Activated T-helper 9 cell treated with anti-CD3 and anti-CD28 coated beads, Interleukin-2, amount 50 U/mL, for 16 hours (primary cell): ENCODE measurements at regions not wholly inside any gene's neighbourhood (a gene's known extent, or its start where the extent isn't known, plus 50 kb on each side); places are given as distances from the start of the nearest gene placed in this dataset.
"Not testable (repeated sequence)": the region's sequence is repeated elsewhere in the genome, so short reads cannot be mapped to it uniquely, and the experiment has no call there.

Experiments
- DNase-seq: peaks from one replicate; pipeline ENCODE4 v3.0.0-alpha.2; 2020; ENCODE audit warnings: low read depth

DNA sequence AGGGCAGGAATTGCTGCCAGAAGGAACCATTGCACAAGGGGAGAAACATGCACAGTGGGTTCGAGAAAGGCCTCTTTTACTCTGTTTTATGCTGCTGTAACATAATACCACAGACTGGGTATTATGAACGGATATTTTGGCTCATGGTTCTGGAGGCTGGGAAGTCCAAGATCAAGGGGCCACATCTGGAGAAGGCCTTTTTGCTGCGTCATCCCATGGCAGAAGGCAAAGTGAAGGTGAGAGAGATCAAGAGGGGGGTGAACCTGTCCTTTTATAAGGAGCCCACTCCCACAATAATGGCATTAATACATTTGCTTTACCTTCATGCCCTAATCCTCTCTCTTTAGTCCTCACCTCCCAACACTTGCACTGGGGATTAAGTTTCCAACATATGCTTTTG is 136.9 kb upstream of the ALDH1B1 start:
- no peak for DNase-seq

DNA sequence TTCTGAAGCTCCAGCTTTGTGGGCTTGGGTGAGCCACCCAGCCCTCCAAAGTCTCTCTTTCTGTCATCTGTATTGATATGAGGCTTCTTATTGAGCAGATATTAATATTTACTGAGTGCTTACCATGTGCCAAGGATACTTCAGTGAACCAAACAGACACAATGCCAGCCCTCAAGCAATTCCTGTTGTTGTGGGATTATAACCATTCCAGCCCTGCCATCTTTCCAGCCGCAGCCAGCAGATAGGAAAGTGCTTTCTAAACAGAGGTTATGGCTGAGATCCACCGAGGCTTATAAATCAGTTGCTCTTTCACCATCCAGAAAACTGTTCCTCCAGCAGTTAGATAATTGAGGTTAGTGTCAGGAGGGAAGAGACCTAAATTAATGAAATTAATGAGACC is 137.7 kb upstream of the ALDH1B1 start:
- no peak for DNase-seq

DNA sequence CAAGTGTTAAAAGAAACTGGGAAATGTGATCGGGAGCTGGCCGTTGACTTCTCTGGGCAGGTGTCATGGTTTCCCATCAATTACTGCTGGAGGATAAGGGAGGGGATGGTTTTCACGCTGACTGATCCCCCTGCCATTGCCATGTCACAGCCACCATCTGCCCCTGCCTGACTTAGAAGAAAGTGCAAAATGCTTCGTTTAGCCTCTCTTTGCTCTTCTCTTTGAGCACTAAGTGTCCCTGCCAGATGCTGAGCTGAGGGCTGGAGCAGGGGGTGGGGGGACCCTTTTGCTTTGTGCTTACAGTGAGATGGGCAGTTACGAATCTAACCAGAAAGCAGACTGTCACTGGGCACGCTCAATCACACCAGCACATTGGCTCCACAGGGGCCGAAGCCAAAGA is 138.4 kb upstream of the ALDH1B1 start:
- no peak for DNase-seq

DNA sequence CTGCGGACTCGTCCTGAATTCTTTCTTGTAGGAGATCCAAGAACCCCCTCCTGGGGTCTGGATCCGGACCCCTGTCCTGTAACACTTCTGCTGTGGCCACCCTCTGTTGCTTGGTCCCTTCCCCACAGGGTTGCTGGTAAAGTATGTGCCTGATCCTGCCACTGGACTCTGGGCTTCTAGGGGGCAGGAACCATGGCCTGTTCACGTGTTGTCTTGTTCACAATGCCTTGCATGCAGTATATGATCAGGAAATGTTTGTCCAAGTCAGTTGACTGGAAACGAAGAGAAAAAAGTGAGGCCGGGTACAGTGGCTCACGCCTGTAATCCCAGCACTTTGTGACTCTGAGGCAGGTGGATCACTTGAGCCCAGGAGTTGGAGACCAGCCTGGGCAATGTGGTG is 139.3 kb upstream of the ALDH1B1 start:
- DNase-seq: no peak

DNA sequence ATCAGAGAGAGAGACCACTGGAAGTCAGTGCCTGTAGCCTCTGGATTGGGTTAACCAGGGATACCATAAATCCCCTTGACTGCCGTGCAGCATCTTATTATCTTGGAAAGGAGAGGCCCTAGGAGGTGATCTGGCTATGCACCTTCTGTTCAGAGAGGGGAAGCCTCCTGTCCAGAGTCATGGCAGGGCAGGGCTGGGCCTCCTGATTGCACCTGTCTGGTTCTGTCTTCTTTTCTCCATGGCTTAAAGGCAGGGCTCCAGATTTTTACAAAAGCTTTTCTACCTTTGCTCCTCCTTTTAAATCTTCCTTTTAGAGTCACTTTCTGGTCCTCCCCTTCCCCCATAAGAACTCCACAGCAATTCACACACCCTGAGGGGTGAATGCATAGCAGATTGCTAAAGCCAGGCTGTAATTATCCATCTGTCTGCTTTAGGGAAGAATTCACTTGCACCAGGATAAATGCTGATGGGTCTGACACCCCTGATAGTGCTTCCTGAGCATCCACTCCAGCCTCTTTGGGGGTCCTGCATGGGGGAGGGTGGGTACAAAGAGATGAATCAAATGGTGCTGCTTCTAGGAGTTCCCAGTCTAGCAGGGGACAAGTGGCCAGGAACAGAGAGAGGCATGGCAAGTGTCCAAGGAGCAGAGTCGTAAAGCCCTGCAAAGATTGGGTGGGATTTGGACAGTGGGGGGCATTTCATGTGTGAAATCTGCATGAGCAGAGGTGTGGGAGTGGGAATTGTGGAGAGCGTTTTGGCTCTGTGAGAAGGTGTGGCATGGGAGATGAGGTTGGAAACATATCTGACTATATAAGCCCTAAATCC is 141.3 kb upstream of the ALDH1B1 start:
- DNase-seq: no peak

DNA sequence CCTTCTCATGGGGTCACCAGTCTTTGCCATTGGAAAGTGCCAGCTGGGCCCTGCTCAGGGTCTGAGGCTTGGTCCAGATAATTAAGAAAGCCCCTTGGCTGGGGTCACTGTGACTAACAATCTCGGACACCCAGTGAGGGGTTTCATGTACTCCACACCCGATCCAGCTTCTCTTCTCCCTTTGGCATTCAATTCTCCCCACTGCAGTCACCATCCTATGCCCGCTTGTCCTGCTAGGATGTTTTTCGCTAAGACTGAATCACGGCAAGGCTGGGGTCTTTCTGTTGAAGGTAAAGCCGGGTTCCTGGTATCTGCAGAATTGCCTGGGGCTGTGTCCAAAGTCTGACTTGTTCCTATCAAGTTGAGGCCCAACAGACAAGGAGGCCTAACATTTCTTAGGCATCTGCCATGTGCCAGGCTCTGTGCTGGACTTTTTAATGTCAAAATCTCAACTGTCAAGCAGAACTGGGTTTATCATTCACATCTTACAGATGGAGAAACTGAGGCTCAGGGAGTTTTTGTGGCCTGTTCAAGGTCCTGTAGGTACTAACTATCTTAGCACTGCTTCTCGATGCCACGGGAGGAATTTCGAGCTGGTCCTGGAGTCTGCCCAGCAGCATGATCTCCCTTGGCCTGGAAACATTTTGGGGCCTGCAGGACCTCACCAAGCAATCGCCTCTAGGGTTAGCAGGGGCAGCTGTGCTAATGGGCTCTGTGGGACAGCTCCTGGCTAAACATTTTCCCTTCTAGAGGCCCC is 142.0 kb upstream of the ALDH1B1 start:
- no peak for DNase-seq

DNA sequence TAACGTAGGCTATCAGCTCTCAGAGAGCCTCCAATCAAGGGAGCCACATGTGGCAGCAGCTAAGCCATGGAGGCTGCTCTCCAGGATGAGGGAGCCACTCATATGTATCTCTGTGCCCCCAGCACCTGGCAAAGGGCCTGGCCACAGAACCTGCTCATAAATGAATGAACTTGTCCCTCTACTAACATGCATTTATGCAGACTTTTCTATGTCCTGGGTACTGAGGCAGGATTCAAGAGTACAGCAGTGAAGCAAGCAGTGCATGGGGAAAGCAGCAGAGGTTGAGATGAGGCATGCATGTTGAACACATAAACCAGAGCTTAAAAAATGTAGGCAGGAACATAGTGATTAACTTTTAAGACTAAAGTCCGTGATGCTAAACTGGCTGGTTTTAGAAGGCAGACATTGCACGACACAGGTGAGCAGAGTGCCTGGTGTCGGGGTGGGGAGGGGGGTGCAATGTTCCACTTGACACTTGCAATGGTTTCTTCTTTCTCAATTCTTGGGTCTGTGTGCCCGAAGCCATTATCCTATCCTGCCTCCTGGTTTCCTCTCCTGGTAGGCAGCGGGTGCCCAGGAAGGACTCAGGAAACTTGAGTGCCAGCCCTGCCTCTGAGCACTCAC is 142.8 kb upstream of the ALDH1B1 start:
- no peak for DNase-seq

DNA sequence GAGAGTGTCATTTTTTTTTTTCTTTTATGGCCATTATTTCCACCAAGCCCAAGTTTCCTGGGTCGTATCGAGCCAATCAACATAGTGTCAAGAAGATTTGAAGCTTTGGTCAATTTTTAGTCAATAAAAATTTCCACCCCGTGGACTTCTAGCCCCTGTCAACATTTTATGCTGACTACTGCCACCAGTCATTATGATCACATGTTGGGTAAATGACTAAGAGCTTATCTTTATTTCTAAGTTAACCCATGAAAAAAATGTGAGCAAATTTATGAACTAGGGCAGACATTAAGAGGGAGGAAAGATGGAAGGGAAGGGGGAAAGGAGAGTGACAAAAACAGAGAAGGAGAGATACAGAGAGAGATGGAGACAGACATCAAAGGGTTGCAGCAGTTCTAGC is 143.5 kb upstream of the ALDH1B1 start:
- no peak for DNase-seq

DNA sequence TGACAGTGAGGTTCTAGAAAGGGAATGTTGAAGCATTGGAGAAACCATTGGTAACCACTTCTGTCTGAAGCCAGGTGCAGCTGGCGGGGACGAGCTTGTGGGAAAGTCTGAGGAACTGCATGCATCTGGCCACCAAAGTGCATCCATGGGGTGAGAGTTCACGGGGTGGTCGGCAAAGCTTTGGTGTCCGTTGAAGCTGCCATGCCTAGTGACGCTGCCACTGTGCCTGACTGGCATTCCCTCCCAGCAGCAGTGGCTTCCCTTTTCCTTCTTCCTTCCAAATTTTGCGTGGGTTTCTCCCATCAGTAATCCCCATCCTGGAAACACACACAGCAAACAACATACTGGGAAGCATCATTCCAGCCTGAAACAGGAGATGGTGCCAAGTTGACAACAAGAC is 145.7 kb upstream of the ALDH1B1 start:
- no peak for DNase-seq

DNA sequence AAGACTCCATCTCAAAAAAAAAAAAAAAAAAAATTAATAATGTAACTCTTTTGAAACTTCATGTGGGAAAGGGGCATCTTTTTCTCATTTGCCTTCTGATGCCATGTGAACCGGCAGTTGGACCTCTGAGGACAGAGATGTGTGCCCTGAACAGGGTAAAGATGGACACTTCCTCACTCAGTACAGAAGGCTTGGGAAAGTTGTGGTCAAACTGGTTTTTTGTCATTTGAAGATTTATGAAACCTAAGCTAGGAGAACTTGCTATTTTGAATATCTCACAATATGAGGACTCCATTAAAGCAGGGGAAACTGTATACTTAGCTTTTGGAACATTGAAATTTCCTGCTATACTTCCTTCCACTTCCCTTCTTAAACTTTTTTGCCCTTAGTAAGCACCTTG is 147.5 kb upstream of the ALDH1B1 start:
- no peak for DNase-seq

DNA sequence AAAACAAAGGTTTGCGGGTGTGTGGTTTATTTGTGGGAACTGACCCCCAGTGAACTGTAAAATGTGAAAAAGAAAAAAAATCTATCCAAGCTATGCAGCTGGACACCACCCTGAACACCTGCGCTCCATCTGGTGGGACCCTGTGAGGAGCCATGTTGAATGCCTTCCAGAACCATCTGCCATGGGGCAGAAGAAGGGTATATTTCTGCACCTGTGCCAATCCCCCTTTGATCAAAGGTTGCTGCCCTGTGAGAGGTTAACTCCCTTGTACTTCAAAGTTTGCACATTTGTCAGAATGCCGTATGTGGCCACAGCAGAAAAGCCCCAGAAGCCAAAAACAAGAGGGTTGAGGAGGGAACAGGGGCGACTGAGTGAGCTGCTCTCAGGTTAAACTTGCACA is 148.5 kb upstream of the ALDH1B1 start:
- no peak for DNase-seq

DNA sequence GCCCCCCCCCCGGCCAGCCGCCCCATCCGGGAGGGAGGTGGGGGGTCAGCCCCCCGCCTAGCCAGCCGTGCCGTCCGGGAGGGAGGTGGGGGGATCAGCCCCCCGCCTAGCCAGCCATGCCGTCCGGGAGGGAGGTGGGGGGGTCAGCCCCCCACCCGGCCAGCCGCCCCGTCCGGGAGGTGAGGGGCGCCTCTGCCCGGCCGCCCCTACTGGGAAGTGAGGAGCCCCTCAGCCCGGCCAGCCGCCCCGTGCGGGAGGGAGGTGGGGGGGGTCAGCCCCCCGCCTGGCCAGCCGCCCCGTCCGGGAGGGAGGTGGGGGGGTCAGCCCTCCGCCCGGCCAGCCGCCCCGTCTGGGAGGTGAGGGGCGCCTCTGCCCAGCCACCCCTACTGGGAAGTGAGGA is 150.4 kb upstream of the ALDH1B1 start:
- DNase-seq: not testable (repeated sequence)

DNA sequence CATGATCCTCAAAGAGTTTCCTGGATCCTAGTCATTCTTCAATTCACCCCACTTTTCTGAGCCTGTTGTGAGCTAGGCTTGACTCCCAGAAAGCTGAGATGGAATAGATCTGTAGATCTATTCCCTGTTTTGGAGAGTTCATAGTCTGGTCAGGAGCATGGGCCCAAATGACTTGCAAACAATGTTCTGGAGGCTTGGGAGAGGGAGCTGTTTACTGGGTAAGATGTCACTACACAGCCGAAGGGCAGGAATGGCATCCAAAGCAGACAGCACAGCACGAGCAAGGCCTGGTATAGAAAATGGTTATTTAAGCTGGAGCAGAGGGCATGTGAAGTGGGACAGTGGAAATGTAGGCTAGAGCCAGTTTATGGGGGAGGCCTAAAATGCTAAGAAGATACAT is 152.5 kb upstream of the ALDH1B1 start:
- DNase-seq: no peak

DNA sequence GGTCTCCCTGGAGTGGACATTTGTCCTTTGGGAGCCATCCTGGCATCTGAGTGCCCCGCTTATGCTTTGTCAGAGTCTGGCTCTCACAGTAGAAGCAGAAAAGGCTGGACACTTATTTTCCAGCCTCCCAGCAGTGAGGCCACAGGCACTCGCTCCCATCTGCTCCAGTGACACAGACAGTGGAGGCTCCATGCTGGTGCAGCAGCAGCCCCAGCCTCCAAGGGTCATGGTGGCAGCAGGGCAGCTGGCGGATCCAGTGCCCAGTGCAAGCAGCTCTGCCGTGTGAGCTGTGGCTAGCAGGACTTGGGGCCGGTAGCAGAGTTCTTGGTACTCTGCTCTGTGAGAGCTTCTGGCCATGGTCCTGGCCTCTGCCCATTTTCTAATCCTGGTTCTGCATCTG is 157.3 kb upstream of the ALDH1B1 start:
- no peak for DNase-seq

DNA sequence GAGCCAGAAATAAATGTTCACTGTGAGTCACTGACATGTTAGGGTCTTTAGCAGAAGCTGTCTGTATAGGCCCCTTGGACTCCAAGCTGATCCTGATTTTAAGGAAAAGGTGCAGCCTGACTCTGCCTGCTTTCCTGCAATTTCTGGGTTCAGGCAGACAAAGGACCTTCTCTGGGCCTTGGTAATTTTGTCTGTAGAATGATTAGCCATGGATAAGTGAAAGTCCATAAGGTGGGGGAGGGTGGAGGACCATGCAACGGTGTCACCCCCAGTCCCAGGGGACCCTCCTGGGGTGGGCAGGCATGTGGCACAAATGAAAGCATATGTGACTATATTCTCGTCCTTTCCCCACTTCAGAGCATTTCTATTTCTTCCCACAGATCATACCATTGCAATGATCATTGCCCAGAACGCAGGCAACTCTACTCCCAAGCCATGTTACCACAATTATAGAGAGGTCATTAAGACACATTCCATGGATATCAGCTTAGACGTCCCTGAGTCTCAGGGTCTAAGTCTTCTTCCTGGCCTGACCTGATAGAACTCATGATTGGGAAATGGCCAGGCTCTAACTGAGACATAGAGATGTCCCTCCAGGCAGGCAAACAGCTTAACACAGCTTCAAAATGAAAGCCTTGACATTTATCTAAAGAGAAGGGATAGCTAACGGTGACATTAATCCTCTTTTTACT is 157.9 kb upstream of the ALDH1B1 start:
- DNase-seq: no peak

DNA sequence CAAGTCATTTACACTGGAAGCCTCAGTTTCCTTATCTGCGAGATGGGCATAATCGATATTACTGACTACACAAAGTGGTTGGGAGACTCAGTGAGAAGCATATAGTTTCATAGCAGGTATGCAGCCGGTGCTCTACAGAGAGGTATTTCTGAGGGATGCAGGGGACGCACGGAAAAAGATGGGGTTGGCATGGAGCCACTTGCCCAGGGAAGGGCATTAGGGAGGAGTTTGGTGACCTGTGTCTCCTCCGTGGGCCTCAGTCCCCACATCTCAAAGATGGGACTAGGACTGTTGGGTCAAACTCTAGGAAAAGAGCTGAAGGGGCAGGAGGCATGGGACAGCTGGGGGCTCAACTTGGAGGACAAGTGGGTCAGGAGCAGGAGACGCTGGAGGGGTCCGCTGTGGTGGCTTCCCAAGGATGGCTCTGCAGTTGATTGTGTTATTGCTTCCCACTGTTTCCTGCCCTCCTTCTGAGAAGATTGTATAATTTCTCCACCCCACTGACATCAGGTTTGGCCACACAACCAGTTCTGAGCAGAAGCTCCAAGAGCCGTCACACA is 158.6 kb upstream of the ALDH1B1 start:
- no peak for DNase-seq

DNA sequence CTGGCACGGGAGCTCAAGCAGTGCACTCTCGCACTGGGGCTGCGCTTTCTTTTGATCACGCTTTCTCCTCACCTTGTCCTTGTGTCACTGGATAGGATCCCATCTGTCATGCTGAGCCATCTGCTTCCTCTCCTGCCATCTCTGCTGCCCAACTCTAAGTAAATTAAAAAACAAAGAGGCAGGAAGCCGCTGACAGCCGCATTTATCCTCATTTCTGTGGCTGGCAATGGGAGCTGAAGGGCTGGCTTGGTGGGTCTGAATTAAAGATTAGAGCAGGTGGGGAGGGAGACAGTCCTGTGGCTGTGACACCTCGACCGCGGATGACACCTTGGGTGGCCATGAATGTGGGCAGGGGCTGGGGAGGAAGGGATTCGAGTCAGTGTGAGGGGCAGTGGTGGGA is 159.2 kb upstream of the ALDH1B1 start:
- no peak for DNase-seq

DNA sequence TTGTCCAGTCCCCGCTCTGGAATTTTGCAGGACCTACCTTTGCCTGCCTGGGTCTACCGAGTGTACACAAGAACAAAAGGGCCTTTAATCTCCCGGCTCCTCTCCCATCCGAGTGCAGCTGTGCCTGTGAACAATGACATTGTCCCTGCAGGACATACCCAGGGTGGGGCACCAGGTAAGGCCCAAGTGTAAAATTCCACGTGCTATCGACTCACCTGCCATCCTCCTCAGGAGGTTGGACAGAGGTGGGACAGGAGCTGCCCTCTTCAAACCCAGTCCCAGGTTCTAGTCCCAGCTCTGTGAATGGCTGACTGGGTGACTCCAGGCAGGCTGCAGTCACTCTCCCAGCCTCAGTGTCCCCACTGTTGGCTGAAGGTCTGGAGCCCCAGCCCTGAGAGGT is 159.6 kb upstream of the ALDH1B1 start:
- no peak for DNase-seq

DNA sequence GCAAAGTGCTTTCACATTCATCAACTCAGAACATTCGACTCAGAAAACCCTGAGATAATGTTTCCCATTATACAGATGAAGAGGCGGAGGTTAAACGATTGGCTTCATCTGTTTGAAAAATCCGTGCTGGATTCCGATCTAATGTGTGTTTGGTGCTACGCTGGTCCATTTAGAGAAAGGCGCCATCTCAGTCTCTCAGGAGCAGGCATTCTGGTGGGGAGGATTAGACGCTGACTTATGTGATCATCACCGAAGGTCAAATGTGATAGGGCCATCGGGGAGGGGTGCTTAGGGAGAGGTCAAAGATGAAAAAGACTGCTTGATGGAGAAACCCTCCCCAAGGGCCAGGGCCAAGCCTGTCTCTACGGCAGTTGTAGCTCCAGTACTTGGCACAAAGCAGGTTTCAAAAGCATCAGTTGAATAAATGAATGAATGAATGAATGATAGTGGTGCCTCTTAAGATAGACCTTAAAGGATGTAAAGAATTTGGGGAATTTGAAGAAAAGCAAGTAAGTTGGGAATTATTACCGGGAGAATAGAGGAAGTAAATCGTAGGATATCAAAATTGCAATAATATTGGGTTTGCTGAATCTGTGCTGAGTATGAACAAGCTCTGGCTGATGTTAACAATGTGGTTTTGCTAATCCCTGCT is 160.6 kb upstream of the SHB start:
- no peak for DNase-seq

DNA sequence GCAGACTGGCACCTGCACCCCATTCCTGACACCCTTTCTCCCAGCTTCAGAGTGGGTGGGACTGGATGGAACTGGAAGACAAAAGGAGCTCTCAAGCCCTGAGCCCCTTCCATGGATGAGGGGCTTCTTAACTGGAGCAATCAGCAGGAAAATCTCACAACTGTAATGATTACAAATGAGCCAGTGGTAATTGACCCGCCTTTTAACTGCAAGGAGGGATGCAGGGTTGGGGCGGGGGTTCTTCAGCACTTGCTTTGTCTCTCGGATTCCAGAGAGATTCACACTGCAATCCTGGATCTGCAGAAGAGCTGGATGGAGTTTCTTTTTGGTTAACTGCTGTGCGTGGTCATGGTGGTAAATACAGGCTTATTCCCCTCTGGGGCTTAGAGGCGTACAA is 160.1 kb upstream of the SHB start:
- DNase-seq: no peak

DNA sequence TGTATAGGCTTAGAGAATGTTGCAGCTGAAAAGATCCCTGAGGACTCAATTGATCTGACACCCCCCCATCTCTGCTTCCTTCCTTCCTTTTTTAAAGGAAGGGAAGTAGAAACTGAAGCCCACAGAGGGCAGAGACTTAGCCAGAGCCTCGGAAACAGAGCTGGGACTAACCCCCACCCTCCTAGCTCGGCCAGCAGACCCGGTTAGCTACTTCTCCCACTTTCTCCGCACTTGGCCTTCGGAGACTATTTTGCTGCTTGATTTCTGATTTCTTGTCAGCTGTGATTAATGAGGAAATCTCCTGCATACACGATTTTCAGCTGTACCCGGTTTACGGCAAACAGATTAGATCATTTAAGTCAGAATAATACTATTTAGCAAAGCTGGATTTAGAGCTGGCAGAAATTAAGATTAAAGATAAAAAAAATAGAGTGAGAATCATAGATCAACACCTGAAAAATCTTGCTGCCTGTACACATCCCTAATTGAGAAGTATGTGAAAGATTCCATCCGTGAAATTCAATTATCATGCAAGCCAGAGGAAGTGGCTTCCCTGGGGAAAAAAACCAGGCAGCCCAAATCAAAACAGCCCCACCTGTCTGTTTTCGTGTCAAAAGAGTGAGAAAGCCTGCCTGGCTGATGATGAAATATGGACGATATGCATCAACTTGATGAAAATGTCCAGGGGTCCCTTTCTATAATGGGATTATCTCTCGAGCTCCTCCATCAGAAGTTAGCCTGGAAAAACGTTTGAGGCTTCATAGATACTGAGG is 159.5 kb upstream of the SHB start:
- DNase-seq: no peak
